GM23338 (cell line): ENCODE measurements at regions not wholly inside any gene's neighbourhood (a gene's known extent, or its start where the extent isn't known, plus 50 kb on each side); places are given as distances from the start of the nearest gene placed in this dataset.

ENCODE experiments used
- CREB1 ChIP-seq: fragments of 250-450 bp; sonication (Bioruptor Pico); IDR thresholded peaks from 2 replicates; pipeline ENCODE4 v1.5.0; 2020; ENCODE audit warnings: low read depth, mild to moderate bottlenecking, moderate library complexity
- CTCF ChIP-seq, 2 experiments: fragments of 200-600 bp in 1 of 2; sonication (generic) in 1 of 2; conservative IDR thresholded peaks; 2 replicates each; pipeline versions ENCODE4 v1.5.1 to v1.6.1; 2016 to 2017; ENCODE audit warnings: antibody characterized with exemption in 2 of 2, low read depth in 2 of 2, mild to moderate bottlenecking in 2 of 2, moderate library complexity in 1 of 2

- no peak for TF ChIP-seq CTCF (conservative IDR thresholded peaks at IDR 0.05; ENCODE audit: low read depth in 2 of 2)
- TF ChIP-seq CREB1 (CRISPR knock-in tag): no peak
Observed at GRCh38 chr1:177558372-177558771, 387.6 kb downstream of the BRINP2 start.
